CD14-positive monocyte (primary cell): ENCODE measurements at regions not wholly inside any gene's neighbourhood (a gene's known extent, or its start where the extent isn't known, plus 50 kb on each side); places are given as distances from the start of the nearest gene placed in this dataset.

Experiments
- DNase-seq, 3 donors: peaks; one replicate each; pipeline ENCODE4 v3.0.0-alpha.2; 2011 to 2022
- H2AFZ ChIP-seq: 2 replicates; pipeline ENCODE4 v1.6.0; 2012; ENCODE audit warnings: mild to moderate bottlenecking, low read depth, low read length, inconsistent platforms; ENCODE audit not compliant: insufficient read depth, poor library complexity, severe bottlenecking
- H3K27ac ChIP-seq, 2 donors: 1 replicate in 1 of 2; 2 replicates in 1 of 2; pipeline ENCODE4 v1.5.1; 2012 to 2013; ENCODE audit warnings: low read length in 2 of 2, control low read depth in 1 of 2, inconsistent platforms in 1 of 2, low read depth in 1 of 2, mild to moderate bottlenecking in 1 of 2
- H3K27me3 ChIP-seq, 2 donors: one replicate each; pipeline versions ENCODE4 v1.6.0 to v1.6.1; 2011 to 2013; ENCODE audit warnings: low read length in 2 of 2; ENCODE audit not compliant: control insufficient read depth in 2 of 2, insufficient read depth in 2 of 2
- H3K36me3 ChIP-seq, 2 donors: replicated peaks in 1 of 2; 1 replicate in 1 of 2; 2 replicates in 1 of 2; pipeline versions ENCODE4 v1.5.1 to v1.6.1; 2012 to 2013; ENCODE audit warnings: low read length in 2 of 2, control low read depth in 1 of 2, inconsistent platforms in 1 of 2, mild to moderate bottlenecking in 1 of 2; ENCODE audit not compliant: insufficient read depth in 2 of 2, control insufficient read depth in 1 of 2
- H3K4me1 ChIP-seq, 2 donors: 1 replicate in 1 of 2; 2 replicates in 1 of 2; pipeline versions ENCODE4 v1.5.1 to v1.6.1; 2012 to 2013; ENCODE audit warnings: low read length in 2 of 2, control low read depth in 1 of 2, inconsistent platforms in 1 of 2, mild to moderate bottlenecking in 1 of 2, moderate library complexity in 1 of 2; ENCODE audit not compliant: insufficient read depth in 2 of 2, control insufficient read depth in 1 of 2
- H3K4me2 ChIP-seq: replicated peaks from 2 replicates; pipeline ENCODE3; 2012; ENCODE audit warnings: low read length, moderate library complexity, mild to moderate bottlenecking; ENCODE audit not compliant: poor library complexity, severe bottlenecking; ENCODE audit errors: extremely low read depth
- H3K4me3 ChIP-seq, 3 experiments: fragments of 200-600 bp in 1 of 3; sonication (generic) in 1 of 3; replicated peaks in 1 of 3; 1 replicate in 2 of 3; 2 replicates in 1 of 3; pipeline ENCODE4 v1.5.1; 2011 to 2013; ENCODE audit warnings: low read length in 3 of 3, mild to moderate bottlenecking in 3 of 3, control low read depth in 2 of 3, low read depth in 2 of 3, inconsistent platforms in 1 of 3, moderate library complexity in 1 of 3
- H3K79me2 ChIP-seq: 2 replicates; pipeline ENCODE4 v1.6.0; 2012; ENCODE audit warnings: mild to moderate bottlenecking, control low read depth, inconsistent platforms, low read length, moderate library complexity; ENCODE audit not compliant: insufficient read depth
- H3K9ac ChIP-seq: 2 replicates; pipeline ENCODE4 v1.6.0; 2017; ENCODE audit warnings: low read length, mild to moderate bottlenecking; ENCODE audit not compliant: insufficient read depth, poor library complexity, severe bottlenecking
- H3K9me3 ChIP-seq, 2 donors: replicated peaks in 1 of 2; 1 replicate in 1 of 2; 2 replicates in 1 of 2; pipeline versions ENCODE4 v1.5.1 to v1.6.1; 2012 to 2013; ENCODE audit warnings: low read length in 2 of 2, control low read depth in 1 of 2; ENCODE audit not compliant: control insufficient read depth in 1 of 2, insufficient read depth in 1 of 2
- H4K20me1 ChIP-seq: 2 replicates; pipeline ENCODE4 v1.6.0; 2012; ENCODE audit warnings: mild to moderate bottlenecking, low read length, control low read depth, moderate library complexity; ENCODE audit not compliant: insufficient read depth
- H3K27ac Mint-ChIP-seq, 7 donors: one replicate each; pipeline ENCODE4 v1.8.0; 2020; ENCODE audit warnings: mild to moderate bottlenecking in 7 of 7, mixed read lengths in 7 of 7, moderate library complexity in 6 of 7, inconsistent platforms in 2 of 7
- H3K27me3 Mint-ChIP-seq, 3 donors: one replicate each; pipeline ENCODE4 v1.8.0; 2021 to 2022; ENCODE audit warnings: low read depth in 3 of 3, mild to moderate bottlenecking in 3 of 3, mixed read lengths in 3 of 3, moderate library complexity in 3 of 3, inconsistent platforms in 1 of 3
- H3K36me3 Mint-ChIP-seq, 2 donors: one replicate each; pipeline ENCODE4 v1.8.0; 2020; ENCODE audit warnings: mixed read lengths in 2 of 2, inconsistent platforms in 1 of 2, mild to moderate bottlenecking in 1 of 2
- H3K4me1 Mint-ChIP-seq: one replicate; pipeline ENCODE4 v1.8.0; 2020; ENCODE audit warnings: mild to moderate bottlenecking, mixed read lengths
- H3K4me3 Mint-ChIP-seq, 2 donors: one replicate each; pipeline ENCODE4 v1.8.0; 2020; ENCODE audit warnings: mild to moderate bottlenecking in 2 of 2, mixed read lengths in 2 of 2, moderate library complexity in 1 of 2
- H3K9me3 Mint-ChIP-seq, 7 donors: one replicate each; pipeline ENCODE4 v1.8.0; 2020 to 2022; ENCODE audit warnings: mixed read lengths in 7 of 7, mild to moderate bottlenecking in 6 of 7, moderate library complexity in 6 of 7, inconsistent platforms in 2 of 7
- CTCF ChIP-seq: fragments of 200-600 bp; IDR thresholded peaks from one replicate; pipeline ENCODE4 v1.8.0; 2022; ENCODE audit warnings: antibody characterized with exemption, mild to moderate bottlenecking
- WGBS: methylation state at CpG from one replicate; pipeline ENCODE4 v1.1.5; 2013; ENCODE audit warnings: missing lambda C conversion rate; ENCODE audit not compliant: insufficient coverage; 5-methylcytosine and 5-hydroxymethylcytosine counted together
- intact Hi-C, 2 donors: fragments of 100-400 bp; cut with micrococcal nuclease; formaldehyde crosslinking; loops; one replicate each; pipeline versions ENCODE4 v1.15.0 to v1.15.1; 2023

GRCh38 chr5:74392711-74393351, 247.7 kb downstream of the ENC1 start:
- no peaks in the 10 kb centered on the region for H3K27me3 ChIP-seq
- no peak for DNase-seq
- H3K4me1 ChIP-seq = no peaks in the 10 kb centered on the region
- H3K9me3 ChIP-seq = no peaks in the 10 kb centered on the region
- no peak overlapping the region for H3K27ac ChIP-seq
- Mint-ChIP-seq H3K36me3 (no peaks in the 10 kb centered on the region), H3K4me3 (no peak overlapping the region), H3K4me1 (peaks cover 12% of the 10 kb centered on the region), H3K27me3 (peaks cover 0 to 2% (median 2%) of the 10 kb centered on the region in 3 donors), H3K9me3 (no peaks in the 10 kb centered on the region), H3K27ac (peak overlapping the region in 1 of 7 donors; percentile 25)
- 93% methylated on average over 3 of the region's 3 CpGs for WGBS
- intact Hi-C loops = loop anchor here in 1 of 2 donors (10.0 kb wide), 1 partner anchor 262 kb away; no protein-coding TSS in a partner anchor
- H3K36me3 ChIP-seq = no peaks in the 10 kb centered on the region
- no peak overlapping the region for H2AFZ ChIP-seq
- H3K9ac ChIP-seq = no peak overlapping the region
- TF ChIP-seq CTCF = no peak
- H3K4me3 ChIP-seq = no peak overlapping the region
- no peak overlapping the region for H3K4me2 ChIP-seq
- no peaks in the 10 kb centered on the region for H3K79me2 ChIP-seq
- H4K20me1 ChIP-seq = no peaks in the 10 kb centered on the region

GRCh38 chr5:74391410-74391809, 249.1 kb downstream of the ENC1 start:
- Histone ChIP-seq H3K4me3 (no peak overlapping the region), H2AFZ (no peak overlapping the region), H3K4me2 (no peak overlapping the region), H4K20me1 (no peaks in the 10 kb centered on the region), H3K27ac (no peak overlapping the region), H3K9me3 (no peaks in the 10 kb centered on the region), H3K9ac (no peak overlapping the region), H3K79me2 (no peaks in the 10 kb centered on the region), H3K36me3 (no peaks in the 10 kb centered on the region), H3K4me1 (no peaks in the 10 kb centered on the region), H3K27me3 (no peaks in the 10 kb centered on the region)
- WGBS = no CpG with 5 or more reads among the region's 3 CpGs
- peaks cover 12% of the 10 kb centered on the region for H3K4me1 Mint-ChIP-seq
- H3K9me3 Mint-ChIP-seq = peaks cover 0 to 3% (median 0%) of the 10 kb centered on the region in 7 donors
- H3K27me3 Mint-ChIP-seq = peaks cover 0 to 2% (median 2%) of the 10 kb centered on the region in 3 donors
- H3K4me3 Mint-ChIP-seq = no peak overlapping the region
- TF ChIP-seq CTCF = no peak
- H3K36me3 Mint-ChIP-seq = no peaks in the 10 kb centered on the region
- no peak for DNase-seq
- no peak overlapping the region for H3K27ac Mint-ChIP-seq
- intact Hi-C loops = loop anchor here in 1 of 2 donors (10.0 kb wide), 1 partner anchor 263 kb away; no protein-coding TSS in a partner anchor
